Testis (tissue), 2 donors: ENCODE measurements at regions not wholly inside any gene's neighbourhood (a gene's known extent, or its start where the extent isn't known, plus 50 kb on each side); places are given as distances from the start of the nearest gene placed in this dataset.
A peak's percentile ranks its signal among the peaks of the same experiment; 100 is the strongest.

ENCODE experiments used
- DNase-seq: peaks from one replicate; pipeline ENCODE4 v3.0.0-alpha.2; 2019
- H3K27ac ChIP-seq, 2 donors: fragments of 200-600 bp; sonication (generic); one replicate each; pipeline ENCODE4 v1.5.1; 2019
- H3K27me3 ChIP-seq: fragments of 200-600 bp; sonication (generic); one replicate; pipeline ENCODE4 v1.5.1; 2019
- H3K36me3 ChIP-seq: fragments of 200-600 bp; sonication (generic); one replicate; pipeline ENCODE4 v1.5.1; 2017; ENCODE audit warnings: low read depth; ENCODE audit errors: missing control alignments
- H3K4me1 ChIP-seq: fragments of 200-600 bp; sonication (generic); one replicate; pipeline ENCODE4 v1.5.1; 2019
- H3K4me3 ChIP-seq, 2 donors: fragments of 200-600 bp; sonication (generic); one replicate each; pipeline ENCODE4 v1.5.1; 2017 to 2019
- H3K9me3 ChIP-seq: fragments of 200-600 bp; sonication (generic); one replicate; pipeline ENCODE4 v1.5.1; 2017
- CTCF ChIP-seq, 3 experiments: fragments of 450-650 bp in 2 of 3; fragments of 200-600 bp in 1 of 3; sonication (generic) in 1 of 3; IDR thresholded peaks; one replicate each; pipeline ENCODE4 v1.5.1; 2016 to 2019; ENCODE audit warnings: antibody characterized with exemption in 3 of 3, mild to moderate bottlenecking in 2 of 3, moderate library complexity in 1 of 3
- POLR2A ChIP-seq: fragments of 450-650 bp; IDR thresholded peaks from one replicate; pipeline ENCODE4 v1.6.1; 2017; ENCODE audit warnings: antibody characterized with exemption, mild to moderate bottlenecking, moderate library complexity
- WGBS, 2 donors: methylation state at CpG; one replicate each; pipeline ENCODE4 v1.1.5; 2018; 5-methylcytosine and 5-hydroxymethylcytosine counted together
- intact Hi-C: fragments of 100-400 bp; cut with DNase I; formaldehyde crosslinking; loops from one replicate; pipeline ENCODE4 v1.15.1; 2023; ENCODE audit warnings: low total_unique reads

GRCh38 chr14:98136012-98136789 is 1135.8 kb downstream of the BCL11B start:
- no peaks in the 10 kb centered on the region for H3K4me1 ChIP-seq
- intact Hi-C loops, result no loop called here

GRCh38 chr14:98137131-98138025 is 1134.6 kb downstream of the BCL11B start:
- Histone ChIP-seq H3K27ac (no peak overlapping the region), H3K4me1 (no peaks in the 10 kb centered on the region), H3K4me3 (no peak overlapping the region), H3K36me3 (no peaks in the 10 kb centered on the region), H3K9me3 (no peaks in the 10 kb centered on the region), H3K27me3 (no peaks in the 10 kb centered on the region)
- intact Hi-C loops, result no loop called here
- no peak for DNase-seq
- 23 to 28% methylated on average over 13 of the region's 13 CpGs for WGBS, 2 donors
- no peak for TF ChIP-seq POLR2A
- no peak for TF ChIP-seq CTCF (IDR thresholded peaks at IDR 0.05)

More at GRCh38 chr14:98136012-98136789, 1135.8 kb downstream of the BCL11B start:
- WGBS, 2 donors, result 57 to 62% methylated on average over 9 of the region's 9 CpGs
- Histone ChIP-seq H3K4me3 (no peak overlapping the region), H3K27ac (no peak overlapping the region), H3K9me3 (no peaks in the 10 kb centered on the region), H3K36me3 (no peaks in the 10 kb centered on the region), H3K27me3 (no peaks in the 10 kb centered on the region)
- TF ChIP-seq CTCF (IDR thresholded peaks at IDR 0.05) (no peak), POLR2A (no peak)
- no peak for DNase-seq

- intact Hi-C loops, result no loop called here
- DNase-seq, result peak; percentile 59
- no peaks in the 10 kb centered on the region for H3K36me3 ChIP-seq
- H3K27ac ChIP-seq, result no peak overlapping the region
- peak; percentile 30 to 64 (median 35) for TF ChIP-seq CTCF (IDR thresholded peaks at IDR 0.05)
- TF ChIP-seq POLR2A, result no peak
- no peaks in the 10 kb centered on the region for H3K9me3 ChIP-seq
- no peaks in the 10 kb centered on the region for H3K4me1 ChIP-seq
- WGBS, 2 donors, result 6 to 8% methylated on average over 6 of the region's 6 CpGs
- H3K27me3 ChIP-seq, result no peaks in the 10 kb centered on the region
- H3K4me3 ChIP-seq, result no peak overlapping the region
Observed at GRCh38 chr14:98138666-98139065, 1133.3 kb downstream of the BCL11B start.

GRCh38 chr14:98140862-98141530 is 1131.0 kb downstream of the BCL11B start:
- no peak overlapping the region for H3K27ac ChIP-seq
- H3K27me3 ChIP-seq, result no peaks in the 10 kb centered on the region
- TF ChIP-seq POLR2A (no peak), CTCF (IDR thresholded peaks at IDR 0.05) (no peak)
- H3K36me3 ChIP-seq, result no peaks in the 10 kb centered on the region
- H3K4me1 ChIP-seq, result no peaks in the 10 kb centered on the region
- no peaks in the 10 kb centered on the region for H3K9me3 ChIP-seq
- intact Hi-C loops, result no loop called here
- no peak overlapping the region for H3K4me3 ChIP-seq
- no peak for DNase-seq
- 81 to 87% methylated on average over 7 of the region's 7 CpGs for WGBS, 2 donors
